Fibroblast of villous mesenchyme (primary cell): ENCODE measurements at regions not wholly inside any gene's neighbourhood (a gene's known extent, or its start where the extent isn't known, plus 50 kb on each side); places are given as distances from the start of the nearest gene placed in this dataset.
A peak's percentile ranks its signal among the peaks of the same experiment; 100 is the strongest.

Experiments
- small RNA-seq: library from RNA; depleted of rRNA; stranded (forward); fragments of <200 nt; gene quantifications from one replicate; pipeline ENCODE3, GENCODE V24; 2012

Small RNA genes lying in the stretch of these regions (small RNA-seq; reads per million reads assigned to genes)
- gene RNA5SP426 = 17.6 reads per million, percentile 93 among the genes with 10 or more reads in this experiment
